HCT116 (cell line): ENCODE measurements at regions not wholly inside any gene's neighbourhood (a gene's known extent, or its start where the extent isn't known, plus 50 kb on each side); places are given as distances from the start of the nearest gene placed in this dataset.

Experiments
- ATAC-seq: fragments of 200-7000 bp; cut with Tn5 transposase; 2 replicates; pipeline ENCODE4 v1.9.1; 2020; ENCODE audit warnings: mild to moderate bottlenecking, moderate library complexity
- BruUV-seq: library from RNA; stranded (reverse); fragments of 400-500 nt; replicated peaks from 2 replicates; lab custom pipeline; 2021; lab: Mats Ljungman, UMichigan
- CTCF ChIA-PET: fragments of 300-600 bp; sonication (Branson Sonifier 250); formaldehyde crosslinking; loops from one replicate; lab custom pipeline; 2021; ENCODE audit warnings: antibody characterized with exemption; lab: Charles Lee
- POLR2A ChIA-PET: fragments of 300-600, 350-600 bp; sonication (Branson Sonifier 250); formaldehyde crosslinking; loops from one replicate; lab custom pipeline; 2021; ENCODE audit warnings: antibody characterized with exemption; lab: Charles Lee
- RAD21 ChIA-PET, 2 experiments: fragments of 300-600 bp; sonication (Branson Sonifier 250); formaldehyde crosslinking; loops; one replicate each; lab custom pipeline; 2023; ENCODE audit warnings: low total read pairs in 2 of 2; ENCODE audit not compliant: uncharacterized antibody in 2 of 2, unreplicated experiment in 2 of 2, low non-redundant PET in 1 of 2; lab: Charles Lee
- DNase-seq: peaks from one replicate; pipeline ENCODE4 v3.0.0-alpha.2; 2010; ENCODE audit warnings: low read depth, low spot score
- H2AFZ ChIP-seq: fragments of 200-600 bp; shearing (Covaris generic), sonication (generic); 2 replicates; pipeline ENCODE4 v1.6.1; 2017; ENCODE audit warnings: low read depth, mixed run types, mixed read lengths, antibody characterized with exemption, low read length; ENCODE audit not compliant: poor library complexity, severe bottlenecking
- H3K27ac ChIP-seq: 2 replicates; pipeline ENCODE4 v1.5.1; 2012; ENCODE audit warnings: low read depth, low read length
- H3K27me3 ChIP-seq: fragments of 200-600 bp; sonication (generic); 2 replicates; pipeline ENCODE4 v1.6.1; 2016; ENCODE audit warnings: mixed run types, low read length, mixed read lengths; ENCODE audit not compliant: insufficient read depth
- H3K36me3 ChIP-seq, 2 experiments: fragments of 200-500 bp in 1 of 2; fragments of 200-600 bp in 1 of 2; sonication (Bioruptor generic) in 1 of 2; sonication (generic) in 1 of 2; 2 replicates each; pipeline versions ENCODE4 v1.5.1 to v1.6.1; 2014 to 2016; ENCODE audit warnings: low read length in 2 of 2, inconsistent platforms in 1 of 2, mixed read lengths in 1 of 2, mixed run types in 1 of 2; ENCODE audit not compliant: insufficient read depth in 2 of 2, control insufficient read depth in 1 of 2
- H3K4me1 ChIP-seq, 2 experiments: fragments of 200-600 bp in 1 of 2; sonication (generic) in 1 of 2; 2 replicates each; pipeline versions ENCODE4 v1.5.1 to v1.6.1; 2012 to 2017; ENCODE audit warnings: low read length in 2 of 2, inconsistent platforms in 1 of 2, mild to moderate bottlenecking in 1 of 2, mixed read lengths in 1 of 2, mixed run types in 1 of 2, moderate library complexity in 1 of 2; ENCODE audit not compliant: insufficient read depth in 2 of 2, control insufficient read depth in 1 of 2
- H3K4me2 ChIP-seq: fragments of 200-600 bp; sonication (generic); 2 replicates; pipeline ENCODE4 v1.6.1; 2017; ENCODE audit warnings: mixed run types, low read length, mixed read lengths
- H3K4me3 ChIP-seq, 2 experiments: fragments of 200-600 bp in 1 of 2; sonication (generic) in 1 of 2; replicated peaks in 1 of 2; 2 replicates each; pipeline ENCODE4 v1.5.1; 2011 to 2016; ENCODE audit warnings: low read length in 2 of 2, control low read depth in 1 of 2, low read depth in 1 of 2, mild to moderate bottlenecking in 1 of 2, mixed read lengths in 1 of 2, mixed run types in 1 of 2
- H3K79me2 ChIP-seq: fragments of 200-600 bp; sonication (generic); 2 replicates; pipeline ENCODE4 v1.6.1; 2017; ENCODE audit warnings: mild to moderate bottlenecking, mixed run types, low read length, moderate library complexity, mixed read lengths; ENCODE audit not compliant: insufficient read depth
- H3K9ac ChIP-seq: fragments of 200-600 bp; sonication (generic); 2 replicates; pipeline ENCODE4 v1.6.1; 2016; ENCODE audit warnings: low read length, mixed read lengths
- H3K9me2 ChIP-seq: fragments of 200-600 bp; sonication (generic), shearing (Covaris generic); 2 replicates; pipeline ENCODE4 v1.6.1; 2017; ENCODE audit warnings: mixed run types, mild to moderate bottlenecking, moderate library complexity; ENCODE audit not compliant: insufficient read depth
- H3K9me3 ChIP-seq, 2 experiments: fragments of 200-500 bp in 1 of 2; fragments of 200-600 bp in 1 of 2; sonication (Bioruptor generic) in 1 of 2; sonication (generic) in 1 of 2; 2 replicates each; pipeline ENCODE4 v1.6.1; 2014 to 2017; ENCODE audit warnings: low read length in 2 of 2, mixed read lengths in 2 of 2, inconsistent platforms in 1 of 2, low read depth in 1 of 2, mild to moderate bottlenecking in 1 of 2, mixed run types in 1 of 2, moderate library complexity in 1 of 2; ENCODE audit not compliant: control insufficient read depth in 1 of 2, insufficient read depth in 1 of 2
- H4K20me1 ChIP-seq: fragments of 200-600 bp; sonication (generic), shearing (Covaris generic); 2 replicates; pipeline ENCODE4 v1.6.1; 2017; ENCODE audit warnings: mixed run types, mild to moderate bottlenecking, moderate library complexity; ENCODE audit not compliant: insufficient read depth
- EGR1 ChIP-seq: IDR thresholded peaks from 2 replicates; pipeline ENCODE4 v1.6.1; 2012; ENCODE audit warnings: low read depth
- ELF1 ChIP-seq: IDR thresholded peaks from 2 replicates; pipeline ENCODE4 v1.6.1; 2012; ENCODE audit warnings: low read depth, borderline replicate concordance
- EZH2 ChIP-seq: fragments of 200-600 bp; sonication (generic); IDR thresholded peaks from 2 replicates; pipeline ENCODE4 v1.6.1; 2017; ENCODE audit warnings: antibody characterized with exemption, mixed run types
- EZH2phosphoT487 ChIP-seq: fragments of 200-600 bp; IDR thresholded peaks from 2 replicates; pipeline ENCODE4 v1.6.1; 2018; ENCODE audit warnings: antibody characterized with exemption, borderline replicate concordance
- FOSL1 ChIP-seq: IDR thresholded peaks from 2 replicates; pipeline ENCODE4 v1.6.1; 2012; ENCODE audit warnings: low read depth
- JUND ChIP-seq: IDR thresholded peaks from 2 replicates; pipeline ENCODE4 v1.6.1; 2012
- POLR2A ChIP-seq: IDR thresholded peaks from 2 replicates; pipeline ENCODE4 v1.7.0; 2011; ENCODE audit warnings: borderline replicate concordance; ENCODE audit not compliant: insufficient read depth, insufficient read length; ENCODE audit errors: extremely low read depth
- POLR2AphosphoS5 ChIP-seq: IDR thresholded peaks from 2 replicates; pipeline ENCODE4 v1.6.1; 2011; ENCODE audit warnings: mild to moderate bottlenecking, low read depth, low read length, moderate library complexity
- RAD21 ChIP-seq: IDR thresholded peaks from 2 replicates; pipeline ENCODE4 v1.6.1; 2012; ENCODE audit warnings: low read depth, mild to moderate bottlenecking
- SP1 ChIP-seq: IDR thresholded peaks from 2 replicates; pipeline ENCODE4 v1.6.1; 2012; ENCODE audit warnings: low read depth
- TCF7L2 ChIP-seq: IDR thresholded peaks from 2 replicates; pipeline ENCODE4 v1.7.0; 2011; ENCODE audit warnings: borderline replicate concordance, inconsistent platforms; ENCODE audit not compliant: insufficient read depth, insufficient read length; ENCODE audit errors: extremely low read depth
- YY1 ChIP-seq: IDR thresholded peaks from 2 replicates; pipeline ENCODE4 v1.6.1; 2011; ENCODE audit warnings: low read length, low read depth, moderate library complexity, mild to moderate bottlenecking; ENCODE audit not compliant: insufficient replicate concordance; ENCODE audit errors: extremely low read depth
- ZFX ChIP-seq: fragments of 450-650 bp; IDR thresholded peaks from 2 replicates; pipeline ENCODE4 v1.6.1; 2017
- ZNF274 ChIP-seq: fragments of 200-500 bp; sonication (Bioruptor generic); IDR thresholded peaks from 2 replicates; pipeline ENCODE4 v1.6.1; 2014; ENCODE audit warnings: mild to moderate bottlenecking, low read depth, low read length, inconsistent platforms
- intact Hi-C: fragments of 100-400 bp; cut with micrococcal nuclease; formaldehyde crosslinking; loops from 2 replicates; pipeline ENCODE4 v1.10.0; 2022
- TF ChIP-seq, protein P1 (sequence below): IDR thresholded peaks from 2 replicates; pipeline ENCODE4 v1.6.1; 2012
- TF ChIP-seq, protein P2 (sequence below): IDR thresholded peaks from 2 replicates; pipeline ENCODE4 v1.6.1; 2012; ENCODE audit warnings: low read depth

DNA sequence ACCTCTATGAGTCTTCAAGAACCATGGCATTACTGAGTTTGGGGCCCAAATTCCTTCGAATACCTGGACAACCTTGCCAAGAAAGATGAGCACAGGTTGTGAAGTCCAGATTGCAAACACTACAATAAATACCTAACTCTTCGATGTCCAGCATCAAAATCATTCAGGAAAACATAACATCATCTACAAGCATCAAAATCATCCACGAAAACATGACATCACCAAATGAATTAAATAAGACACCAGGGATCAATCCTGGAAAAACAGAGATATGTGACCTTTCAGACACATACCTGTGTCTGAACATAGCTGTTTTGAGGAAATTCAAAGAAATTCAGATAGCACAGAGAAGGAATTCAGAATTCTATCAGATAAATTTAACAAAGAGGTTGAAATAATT is 262.0 kb upstream of the KITLG start:
- Histone ChIP-seq H3K4me1 (no peaks in the 10 kb centered on the region), H3K4me3 (no peak overlapping the region), H3K36me3 (peaks cover 0 to 5% of the 10 kb centered on the region in 2 experiments; a peak in 1 of 4 replicates), H3K27ac (no peak overlapping the region), H2AFZ (no peak overlapping the region), H3K9me2 (no peaks in the 10 kb centered on the region), H3K9me3 (peaks cover 4 to 24% of the 10 kb centered on the region in 2 experiments; a peak in 2 of 4 replicates), H3K4me2 (no peak overlapping the region), H3K27me3 (no peaks in the 10 kb centered on the region), H4K20me1 (no peaks in the 10 kb centered on the region), H3K9ac (no peak overlapping the region), H3K79me2 (no peaks in the 10 kb centered on the region)
- no TSS peak for BruUV-seq
- TF ChIP-seq POLR2AphosphoS5 (no peak), YY1 (no peak), SP1 (no peak), TCF7L2 (no peak), POLR2A (no peak), ZNF274 (no peak), EZH2 (no peak), JUND (no peak), FOSL1 (no peak), ZFX (no peak), ELF1 (no peak), EGR1 (no peak)
- TF ChIP-seq, protein P1, sequence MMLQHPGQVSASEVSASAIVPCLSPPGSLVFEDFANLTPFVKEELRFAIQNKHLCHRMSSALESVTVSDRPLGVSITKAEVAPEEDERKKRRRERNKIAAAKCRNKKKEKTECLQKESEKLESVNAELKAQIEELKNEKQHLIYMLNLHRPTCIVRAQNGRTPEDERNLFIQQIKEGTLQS, result no peak
- CTCF ChIA-PET, result no interaction called here
- POLR2A ChIA-PET, result no interaction called here
- RAD21 ChIA-PET, result no interaction called here
- intact Hi-C loops, result no loop called here
- ATAC-seq (no peak), DNase-seq (no peak)

DNA sequence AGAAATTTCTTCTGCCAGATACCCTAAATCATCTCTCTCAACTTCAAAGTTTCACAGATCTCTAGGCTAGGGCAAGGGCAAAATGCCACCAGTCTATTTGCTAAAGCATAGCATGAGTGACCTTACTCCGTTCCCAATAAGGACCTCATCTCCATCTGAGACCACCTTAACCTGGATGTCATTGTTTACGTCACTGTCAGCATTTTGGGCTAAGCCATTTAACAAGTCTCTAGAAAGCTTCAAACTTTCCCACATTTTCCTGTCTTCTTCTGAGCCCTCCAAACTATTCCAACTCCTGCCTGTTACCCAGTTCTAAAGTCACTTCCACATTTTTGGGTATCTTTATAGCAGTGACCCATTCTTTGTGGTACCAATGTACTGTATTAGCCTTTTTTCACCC is 259.2 kb upstream of the KITLG start:
- H3K9me2 ChIP-seq, result no peaks in the 10 kb centered on the region
- no peaks in the 10 kb centered on the region for H3K27me3 ChIP-seq
- peaks cover 0 to 6% of the 10 kb centered on the region in 2 experiments; a peak in 1 of 4 replicates for H3K4me1 ChIP-seq
- RAD21 ChIA-PET, result no interaction called here
- DNase-seq (no peak), ATAC-seq (no peak)
- POLR2A ChIA-PET, result no interaction called here
- H3K4me3 ChIP-seq, result no peak overlapping the region
- no peak overlapping the region for H3K4me2 ChIP-seq
- no peaks in the 10 kb centered on the region for H4K20me1 ChIP-seq
- H3K79me2 ChIP-seq, result no peaks in the 10 kb centered on the region
- peaks cover 4 to 24% of the 10 kb centered on the region in 2 experiments; a peak in 2 of 4 replicates for H3K9me3 ChIP-seq
- CTCF ChIA-PET, result no interaction called here
- H3K9ac ChIP-seq, result no peak overlapping the region
- BruUV-seq, result no TSS peak
- intact Hi-C loops, result no loop called here
- H3K27ac ChIP-seq, result no peak overlapping the region
- peaks cover 0 to 5% of the 10 kb centered on the region in 2 experiments; a peak in 1 of 4 replicates for H3K36me3 ChIP-seq
- H2AFZ ChIP-seq, result no peak overlapping the region
- TF ChIP-seq POLR2AphosphoS5 (no peak), FOSL1 (no peak), POLR2A (no peak), RAD21 (no peak), TCF7L2 (no peak), ZFX (no peak), ELF1 (no peak), EZH2phosphoT487 (no peak), SP1 (no peak), YY1 (no peak), JUND (no peak), EZH2 (no peak)
- TF ChIP-seq, protein P1, result no peak
- TF ChIP-seq, protein P2, sequence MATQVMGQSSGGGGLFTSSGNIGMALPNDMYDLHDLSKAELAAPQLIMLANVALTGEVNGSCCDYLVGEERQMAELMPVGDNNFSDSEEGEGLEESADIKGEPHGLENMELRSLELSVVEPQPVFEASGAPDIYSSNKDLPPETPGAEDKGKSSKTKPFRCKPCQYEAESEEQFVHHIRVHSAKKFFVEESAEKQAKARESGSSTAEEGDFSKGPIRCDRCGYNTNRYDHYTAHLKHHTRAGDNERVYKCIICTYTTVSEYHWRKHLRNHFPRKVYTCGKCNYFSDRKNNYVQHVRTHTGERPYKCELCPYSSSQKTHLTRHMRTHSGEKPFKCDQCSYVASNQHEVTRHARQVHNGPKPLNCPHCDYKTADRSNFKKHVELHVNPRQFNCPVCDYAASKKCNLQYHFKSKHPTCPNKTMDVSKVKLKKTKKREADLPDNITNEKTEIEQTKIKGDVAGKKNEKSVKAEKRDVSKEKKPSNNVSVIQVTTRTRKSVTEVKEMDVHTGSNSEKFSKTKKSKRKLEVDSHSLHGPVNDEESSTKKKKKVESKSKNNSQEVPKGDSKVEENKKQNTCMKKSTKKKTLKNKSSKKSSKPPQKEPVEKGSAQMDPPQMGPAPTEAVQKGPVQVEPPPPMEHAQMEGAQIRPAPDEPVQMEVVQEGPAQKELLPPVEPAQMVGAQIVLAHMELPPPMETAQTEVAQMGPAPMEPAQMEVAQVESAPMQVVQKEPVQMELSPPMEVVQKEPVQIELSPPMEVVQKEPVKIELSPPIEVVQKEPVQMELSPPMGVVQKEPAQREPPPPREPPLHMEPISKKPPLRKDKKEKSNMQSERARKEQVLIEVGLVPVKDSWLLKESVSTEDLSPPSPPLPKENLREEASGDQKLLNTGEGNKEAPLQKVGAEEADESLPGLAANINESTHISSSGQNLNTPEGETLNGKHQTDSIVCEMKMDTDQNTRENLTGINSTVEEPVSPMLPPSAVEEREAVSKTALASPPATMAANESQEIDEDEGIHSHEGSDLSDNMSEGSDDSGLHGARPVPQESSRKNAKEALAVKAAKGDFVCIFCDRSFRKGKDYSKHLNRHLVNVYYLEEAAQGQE, result no peak
